ENCODE measurements at regions not wholly inside any gene's neighbourhood (a gene's known extent, or its start where the extent isn't known, plus 50 kb on each side); places are given as distances from the start of the nearest gene placed in this dataset.

DNA sequence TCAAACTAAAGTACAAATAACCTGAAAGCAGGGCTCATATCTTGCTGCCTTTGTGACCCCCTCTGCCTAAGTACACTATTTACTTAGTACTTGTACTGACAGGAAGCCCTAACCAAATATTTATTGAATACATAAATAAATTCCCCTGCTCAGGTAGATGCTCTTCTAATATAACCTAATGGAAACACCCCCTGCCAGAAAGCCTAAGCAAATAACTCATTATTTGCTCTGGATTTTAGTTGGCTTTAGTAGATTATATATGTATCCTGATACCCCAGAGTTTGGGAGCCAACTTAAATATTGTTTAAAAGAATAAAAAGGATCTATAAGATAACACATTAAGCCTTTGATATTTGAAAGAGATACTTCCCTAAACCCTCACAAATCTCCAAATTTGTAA is 318.2 kb downstream of the PPP1R2C start:
- Histone ChIP-seq H3K9ac (ENCODE audit: low read length) (no peak overlapping the region), H3K79me2 (ENCODE audit: low read length) (no peaks in the 10 kb centered on the region), H3K36me3 (replicated peaks; ENCODE audit: low read depth, low read length) (no peaks in the 10 kb centered on the region), H2AFZ (ENCODE audit: low read depth, low read length) (no peak overlapping the region), H3K4me1 (ENCODE audit: low read length) (peaks cover 10% of the 10 kb centered on the region; the same call in 1 of the 2 replicates), H3K4me2 (ENCODE audit: low read length) (no peak overlapping the region), H3K4me3 (ENCODE audit: low read length) (no peak overlapping the region), H4K20me1 (ENCODE audit: insufficient read depth, low read length) (no peaks in the 10 kb centered on the region), H3K27ac (ENCODE audit: low read length) (no peak overlapping the region), H3K27me3 (ENCODE audit: low read depth, low read length) (no peaks in the 10 kb centered on the region), H3K9me3 (ENCODE audit: insufficient read depth, low read length) (no peaks in the 10 kb centered on the region)
- TF ChIP-seq CTCF (IDR thresholded peaks at IDR 0.05; ENCODE audit: low read depth, low read length) (no peak), EZH2phosphoT487 (IDR thresholded peaks at IDR 0.05; ENCODE audit: low read depth) (no peak)

DNA sequence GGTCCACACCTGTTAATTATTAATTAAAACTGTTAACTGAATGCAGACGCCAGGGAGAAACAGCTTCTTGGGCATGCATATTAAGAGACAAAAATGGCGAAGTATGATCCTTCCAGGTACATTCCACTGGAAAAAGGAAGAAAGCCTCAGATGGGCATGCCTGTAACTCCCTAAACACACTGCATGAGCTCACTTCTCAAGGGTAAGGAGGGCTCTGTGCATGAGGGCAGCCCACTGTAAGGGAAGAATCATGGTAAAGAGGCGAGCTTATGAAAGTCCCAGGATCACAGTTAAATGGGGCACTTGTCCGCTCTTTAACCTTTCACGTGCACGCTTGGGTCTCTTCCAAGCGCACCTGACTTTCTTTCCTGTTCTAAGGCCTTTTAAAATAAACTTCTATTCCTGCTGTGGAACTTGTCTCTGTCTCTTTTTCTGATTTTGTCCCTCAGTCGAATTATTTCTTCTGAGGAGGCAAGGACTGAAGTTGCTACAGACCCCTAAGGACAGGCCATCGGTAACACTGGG is 321.7 kb downstream of the PPP1R2C start:
- no peaks in the 10 kb centered on the region for H4K20me1 ChIP-seq (ENCODE audit: insufficient read depth, low read length)
- peak overlapping the region; percentile 59 for H3K4me3 ChIP-seq (ENCODE audit: low read length)
- no peak overlapping the region for H3K9ac ChIP-seq (ENCODE audit: low read length)
- H2AFZ ChIP-seq (ENCODE audit: low read depth, low read length): peak overlapping the region; percentile 74
- peak overlapping the region; percentile 75 for H3K4me2 ChIP-seq (ENCODE audit: low read length)
- peaks cover 10% of the 10 kb centered on the region; the same call in 1 of the 2 replicates for H3K4me1 ChIP-seq (ENCODE audit: low read length)
- no peaks in the 10 kb centered on the region for H3K27me3 ChIP-seq (ENCODE audit: low read depth, low read length)
- no peaks in the 10 kb centered on the region for H3K79me2 ChIP-seq (ENCODE audit: low read length)
- H3K36me3 ChIP-seq (replicated peaks; ENCODE audit: low read depth, low read length): no peaks in the 10 kb centered on the region
- H3K9me3 ChIP-seq (ENCODE audit: insufficient read depth, low read length): no peaks in the 10 kb centered on the region
- H3K27ac ChIP-seq (ENCODE audit: low read length): no peak overlapping the region
- TF ChIP-seq CTCF (IDR thresholded peaks at IDR 0.05; ENCODE audit: low read depth, low read length) (no peak), EZH2phosphoT487 (IDR thresholded peaks at IDR 0.05; ENCODE audit: low read depth) (no peak)

DNA sequence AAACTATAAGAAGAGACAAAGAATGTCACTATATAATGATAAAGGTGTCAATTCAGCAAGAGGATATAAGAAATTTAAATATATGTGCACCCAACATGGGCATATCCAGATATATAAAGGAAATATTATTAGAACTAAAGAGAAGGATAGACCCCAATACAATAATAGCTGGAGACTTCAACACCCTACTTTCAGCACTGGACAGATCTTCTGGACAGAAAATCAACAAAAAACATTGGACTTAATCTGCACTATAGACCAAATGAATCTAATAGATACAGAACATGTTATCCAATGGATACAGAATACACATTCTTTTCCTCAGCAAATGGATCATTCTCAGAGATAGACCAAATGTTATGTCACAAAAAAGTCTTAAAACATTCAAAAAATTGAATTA is 327.7 kb downstream of the PPP1R2C start:
- Histone ChIP-seq H3K9ac (ENCODE audit: low read length) (no peak overlapping the region), H3K27me3 (ENCODE audit: low read depth, low read length) (no peaks in the 10 kb centered on the region), H2AFZ (ENCODE audit: low read depth, low read length) (no peak overlapping the region), H3K4me2 (ENCODE audit: low read length) (no peak overlapping the region), H3K9me3 (ENCODE audit: insufficient read depth, low read length) (no peaks in the 10 kb centered on the region), H3K36me3 (replicated peaks; ENCODE audit: low read depth, low read length) (no peaks in the 10 kb centered on the region), H3K4me3 (ENCODE audit: low read length) (no peak overlapping the region), H3K79me2 (ENCODE audit: low read length) (no peaks in the 10 kb centered on the region), H3K27ac (ENCODE audit: low read length) (no peak overlapping the region), H4K20me1 (ENCODE audit: insufficient read depth, low read length) (no peaks in the 10 kb centered on the region), H3K4me1 (ENCODE audit: low read length) (no peaks in the 10 kb centered on the region)
- no peak for TF ChIP-seq EZH2phosphoT487 (IDR thresholded peaks at IDR 0.05; ENCODE audit: low read depth)
- TF ChIP-seq CTCF (IDR thresholded peaks at IDR 0.05; ENCODE audit: low read depth, low read length): no peak

DNA sequence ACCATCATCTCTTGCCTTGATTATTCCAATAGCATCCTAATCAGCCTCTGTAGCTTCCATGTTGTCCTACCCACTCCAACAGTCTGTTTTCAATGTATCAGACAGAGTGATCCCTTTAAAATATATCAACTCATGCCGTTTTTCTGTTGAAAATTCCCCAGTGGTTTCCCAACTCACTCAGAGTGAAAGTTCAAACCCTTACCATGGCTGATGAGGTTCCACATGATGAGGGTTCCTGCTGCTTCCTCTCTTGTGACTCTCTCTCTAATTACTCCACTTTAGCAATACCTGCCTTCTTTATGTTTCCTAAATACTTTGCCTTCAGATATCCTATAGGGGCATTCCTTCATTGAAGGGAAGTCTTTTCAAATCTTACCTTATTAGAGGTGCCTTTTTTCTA is 334.7 kb downstream of the PPP1R2C start:
- TF ChIP-seq CTCF (IDR thresholded peaks at IDR 0.05; ENCODE audit: low read depth, low read length) (no peak), EZH2phosphoT487 (IDR thresholded peaks at IDR 0.05; ENCODE audit: low read depth) (no peak)
- H4K20me1 ChIP-seq (ENCODE audit: insufficient read depth, low read length): no peaks in the 10 kb centered on the region
- no peak overlapping the region for H3K4me3 ChIP-seq (ENCODE audit: low read length)
- H3K4me1 ChIP-seq (ENCODE audit: low read length): peaks cover 23% of the 10 kb centered on the region
- H3K27ac ChIP-seq (ENCODE audit: low read length): no peak overlapping the region
- H3K4me2 ChIP-seq (ENCODE audit: low read length): peak overlapping the region; percentile 58
- no peaks in the 10 kb centered on the region for H3K9me3 ChIP-seq (ENCODE audit: insufficient read depth, low read length)
- no peak overlapping the region for H3K9ac ChIP-seq (ENCODE audit: low read length)
- no peak overlapping the region for H2AFZ ChIP-seq (ENCODE audit: low read depth, low read length)
- H3K79me2 ChIP-seq (ENCODE audit: low read length): no peaks in the 10 kb centered on the region
- H3K36me3 ChIP-seq (replicated peaks; ENCODE audit: low read depth, low read length): no peaks in the 10 kb centered on the region
- no peaks in the 10 kb centered on the region for H3K27me3 ChIP-seq (ENCODE audit: low read depth, low read length)

Data from OCI-LY3 (cell line).